HCT116 (cell line): ENCODE measurements at regions not wholly inside any gene's neighbourhood (a gene's known extent, or its start where the extent isn't known, plus 50 kb on each side); places are given as distances from the start of the nearest gene placed in this dataset.

Experiments used
- CTCF ChIP-seq, 3 experiments: fragments of 200-600 bp in 1 of 3; sonication (generic) in 1 of 3; IDR thresholded peaks in 2 of 3; conservative IDR thresholded peaks in 1 of 3; 2 replicates each; pipeline ENCODE4 v1.5.1; 2012 to 2017; ENCODE audit warnings: low read depth in 2 of 3, low read length in 2 of 3, antibody characterized with exemption in 1 of 3, borderline replicate concordance in 1 of 3, control low read depth in 1 of 3, mild to moderate bottlenecking in 1 of 3, mixed read lengths in 1 of 3, mixed run types in 1 of 3, moderate library complexity in 1 of 3; ENCODE audit not compliant: insufficient read depth in 1 of 3
- MAX ChIP-seq: IDR thresholded peaks from 2 replicates; pipeline ENCODE4 v1.6.1; 2012
- POLR2AphosphoS5 ChIP-seq: IDR thresholded peaks from 2 replicates; pipeline ENCODE4 v1.6.1; 2011; ENCODE audit warnings: mild to moderate bottlenecking, low read depth, low read length, moderate library complexity
- ZNF274 ChIP-seq: fragments of 200-500 bp; sonication (Bioruptor generic); IDR thresholded peaks from 2 replicates; pipeline ENCODE4 v1.6.1; 2014; ENCODE audit warnings: mild to moderate bottlenecking, low read depth, low read length, inconsistent platforms

GRCh38 chr2:237219826-237220225 is 134.1 kb downstream of the COPS8 start:
- TF ChIP-seq POLR2AphosphoS5 (no peak), CTCF (IDR thresholded peaks at IDR 0.05 in 2 of 3, conservative IDR thresholded peaks at IDR 0.05 in 1 of 3; ENCODE audit: borderline replicate concordance in 1 of 3, insufficient read depth in 1 of 3, low read depth in 2 of 3, low read length in 2 of 3) (no peak), ZNF274 (no peak), MAX (no peak)
